Astrocyte of the cerebellum (primary cell): ENCODE measurements at regions not wholly inside any gene's neighbourhood (a gene's known extent, or its start where the extent isn't known, plus 50 kb on each side); places are given as distances from the start of the nearest gene placed in this dataset.

ENCODE experiments used
- DNase-seq: peaks from one replicate; pipeline ENCODE4 v3.0.0-alpha.2; 2011; ENCODE audit warnings: low read depth
- H3K4me3 ChIP-seq: 2 replicates; pipeline ENCODE4 v1.5.1; 2011; ENCODE audit warnings: mild to moderate bottlenecking, low read depth, low read length, moderate library complexity
- CTCF ChIP-seq: IDR thresholded peaks from 2 replicates; pipeline ENCODE4 v1.5.1; 2012; ENCODE audit warnings: low read length, low read depth, moderate library complexity, mild to moderate bottlenecking; ENCODE audit errors: missing control alignments
- in situ Hi-C: cut with HindIII; loops from 2 replicates; pipeline ENCODE4 v1.10.0; 2017; ENCODE audit warnings: low sequenced_read_pairs

GRCh38 chr10:10209167-10209566 is 808.5 kb upstream of the CELF2 start:
- in situ Hi-C loops, result no loop called here
- DNase-seq, result no peak
- TF ChIP-seq CTCF, result no peak

GRCh38 chr10:10211409-10211808 is 806.3 kb upstream of the CELF2 start:
- TF ChIP-seq CTCF, result no peak
- in situ Hi-C loops, result no loop called here
- H3K4me3 ChIP-seq, result no peak overlapping the region
- no peak for DNase-seq

More at GRCh38 chr10:10209167-10209566, 808.5 kb upstream of the CELF2 start:
- no peak overlapping the region for H3K4me3 ChIP-seq

GRCh38 chr10:10213237-10213636 is 804.4 kb upstream of the CELF2 start:
- no peak for TF ChIP-seq CTCF
- H3K4me3 ChIP-seq, result no peak overlapping the region
- in situ Hi-C loops, result no loop called here
- DNase-seq, result no peak

- H3K4me3 ChIP-seq, result no peak overlapping the region
- TF ChIP-seq CTCF, result no peak
- in situ Hi-C loops, result no loop called here
- DNase-seq, result no peak
Measured at GRCh38 chr10:10222304-10222841, 795.3 kb upstream of the CELF2 start.

GRCh38 chr10:10223131-10223530 is 794.5 kb upstream of the CELF2 start:
- DNase-seq, result no peak
- no peak overlapping the region for H3K4me3 ChIP-seq
- in situ Hi-C loops, result no loop called here
- no peak for TF ChIP-seq CTCF

- no peak for DNase-seq
- TF ChIP-seq CTCF, result no peak
- in situ Hi-C loops, result no loop called here
- H3K4me3 ChIP-seq, result no peak overlapping the region
Measured at GRCh38 chr10:10225136-10225676, 792.5 kb upstream of the CELF2 start.

- no peak overlapping the region for H3K4me3 ChIP-seq
Measured at GRCh38 chr10:10233229-10233628, 784.4 kb upstream of the CELF2 start.

More at GRCh38 chr10:10233229-10233628, 784.4 kb upstream of the CELF2 start:
- no peak for TF ChIP-seq CTCF
- no peak for DNase-seq
- in situ Hi-C loops, result no loop called here
